Erythroblast (primary cell): ENCODE measurements at regions not wholly inside any gene's neighbourhood (a gene's known extent, or its start where the extent isn't known, plus 50 kb on each side); places are given as distances from the start of the nearest gene placed in this dataset.

Experiments used
- DNase-seq, 2 experiments: peaks; one replicate each; lab custom pipeline; 2025; lab: John Stamatoyannopoulos, UW
- GATA1 ChIP-seq: IDR thresholded peaks from 2 replicates; pipeline ENCODE4 v1.6.1; 2011; ENCODE audit warnings: low read depth, mild to moderate bottlenecking, control low read depth, low read length, moderate library complexity
- POLR2A ChIP-seq: IDR thresholded peaks from 2 replicates; pipeline ENCODE4 v1.6.1; 2011; ENCODE audit warnings: mild to moderate bottlenecking, low read length

DNA sequence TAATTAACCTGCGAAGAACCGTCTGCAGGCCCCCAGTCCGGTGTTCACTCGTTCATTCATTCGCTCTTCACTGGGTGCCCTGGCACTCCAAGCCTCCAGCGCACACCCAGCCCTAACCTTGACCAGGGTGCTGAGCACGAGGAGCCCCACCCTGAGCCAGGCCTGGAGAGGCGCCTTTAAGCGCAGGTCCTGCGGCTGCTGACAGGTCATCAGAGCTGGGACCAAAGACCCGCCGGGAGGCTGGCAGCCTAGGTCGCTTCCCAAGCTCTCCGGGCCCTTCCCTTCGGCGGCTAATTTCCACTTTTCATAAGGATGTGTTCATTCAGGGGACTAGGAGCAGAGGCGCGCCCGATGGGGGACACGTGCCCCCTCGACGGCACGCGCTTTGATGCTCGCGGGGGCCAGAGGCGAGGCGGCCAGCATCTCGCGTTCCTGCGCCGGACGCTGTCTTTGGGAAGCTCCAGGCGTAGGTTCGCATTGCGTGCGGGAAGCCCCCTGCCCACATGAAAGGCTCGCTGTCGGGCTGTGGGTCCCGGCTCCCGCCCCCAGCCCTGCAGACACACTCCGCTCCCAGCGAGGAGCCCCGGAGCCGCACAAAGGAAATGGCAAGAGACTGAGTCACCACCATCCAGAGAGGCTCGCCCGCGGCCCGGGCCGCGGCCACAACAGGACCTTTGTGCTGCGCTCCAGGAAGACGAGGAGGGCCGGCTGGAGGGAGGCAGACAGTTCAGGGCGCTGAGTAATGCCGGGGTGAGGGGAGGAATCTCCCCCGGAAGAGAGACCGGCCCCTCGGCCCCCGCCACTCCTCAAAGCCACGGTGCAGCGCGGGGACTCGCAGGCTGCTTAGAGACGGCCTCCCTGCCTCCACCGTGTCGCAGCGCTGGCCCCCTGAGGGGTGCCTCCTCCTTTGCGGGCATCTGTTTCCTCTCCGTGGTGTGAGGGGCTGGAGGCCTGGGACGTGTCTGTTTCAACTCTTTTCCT lies 266.4 kb upstream of the HES1 start:
- DNase-seq = no peak
- no peak for TF ChIP-seq GATA1
- TF ChIP-seq POLR2A = no peak

DNA sequence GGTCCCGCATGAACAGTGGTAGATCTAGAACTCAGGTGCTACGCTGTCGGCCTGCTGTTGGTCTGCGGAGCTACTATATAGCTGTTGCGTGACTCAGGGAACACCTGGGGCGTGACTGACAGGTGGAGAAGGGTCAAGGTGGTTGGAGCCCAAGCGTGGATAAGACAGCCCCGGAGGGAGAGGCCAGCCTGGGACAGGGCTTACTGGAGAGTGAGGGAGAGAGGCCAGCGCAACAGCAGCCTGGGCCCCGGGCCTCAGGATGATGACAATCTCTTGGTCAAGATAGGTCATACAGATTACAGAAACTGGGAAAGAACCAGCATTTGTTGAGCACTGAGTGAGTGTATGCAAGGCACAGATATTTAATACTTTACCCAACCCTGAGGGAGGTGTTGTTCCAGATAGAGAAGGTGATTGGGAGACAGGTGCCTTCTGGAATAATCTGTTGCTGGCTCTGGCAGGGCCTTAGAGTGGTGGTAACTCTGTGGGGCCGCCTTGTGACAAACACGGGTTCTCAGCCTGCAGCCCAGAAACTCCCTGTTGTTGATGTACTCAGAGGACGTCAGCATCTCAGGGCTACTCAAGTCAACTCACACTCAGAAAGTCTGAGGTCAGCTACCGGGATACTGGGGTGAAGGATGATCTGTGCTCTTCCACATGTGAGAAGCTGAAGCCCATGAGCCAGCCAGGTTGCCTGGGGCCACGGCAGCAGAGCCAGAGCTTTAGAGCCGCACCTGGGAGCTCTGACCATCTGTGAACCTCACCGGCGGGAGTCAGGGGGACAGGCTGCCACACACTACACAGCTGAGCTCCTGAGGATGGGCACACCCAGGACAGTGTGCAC lies 265.4 kb upstream of the HES1 start:
- TF ChIP-seq POLR2A (no peak), GATA1 (no peak)
- DNase-seq = no peak

GRCh38 chr3:193871220-193871485 lies 264.8 kb upstream of the HES1 start:
- DNase-seq = no peak
- TF ChIP-seq POLR2A (no peak), GATA1 (no peak)

DNA sequence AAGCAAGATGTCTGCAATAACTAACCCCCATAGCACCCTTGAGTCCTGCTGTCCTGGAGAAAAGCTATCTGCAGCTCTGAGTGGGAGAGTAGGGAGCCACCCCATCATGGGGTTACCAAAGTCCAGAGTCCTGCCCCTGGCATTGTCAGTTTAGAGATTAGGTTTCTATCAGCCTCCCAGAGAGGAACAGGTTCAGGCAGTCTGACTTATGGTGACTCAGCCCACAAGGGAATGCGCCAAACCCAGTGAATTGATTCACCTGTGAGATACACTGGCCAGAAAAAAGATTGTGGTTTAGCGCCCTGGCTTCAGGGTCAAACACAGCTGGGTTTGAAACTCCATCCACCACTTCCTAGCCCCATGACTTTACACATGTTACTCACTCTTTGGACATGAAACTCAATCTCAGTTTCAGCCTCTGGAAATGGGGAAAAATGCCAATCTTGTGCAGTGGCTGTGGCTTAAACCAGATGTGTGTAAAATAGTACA lies 263.6 kb upstream of the HES1 start:
- no peak for TF ChIP-seq POLR2A
- TF ChIP-seq GATA1 = no peak
- DNase-seq = peak; percentile 34 to 64

DNA sequence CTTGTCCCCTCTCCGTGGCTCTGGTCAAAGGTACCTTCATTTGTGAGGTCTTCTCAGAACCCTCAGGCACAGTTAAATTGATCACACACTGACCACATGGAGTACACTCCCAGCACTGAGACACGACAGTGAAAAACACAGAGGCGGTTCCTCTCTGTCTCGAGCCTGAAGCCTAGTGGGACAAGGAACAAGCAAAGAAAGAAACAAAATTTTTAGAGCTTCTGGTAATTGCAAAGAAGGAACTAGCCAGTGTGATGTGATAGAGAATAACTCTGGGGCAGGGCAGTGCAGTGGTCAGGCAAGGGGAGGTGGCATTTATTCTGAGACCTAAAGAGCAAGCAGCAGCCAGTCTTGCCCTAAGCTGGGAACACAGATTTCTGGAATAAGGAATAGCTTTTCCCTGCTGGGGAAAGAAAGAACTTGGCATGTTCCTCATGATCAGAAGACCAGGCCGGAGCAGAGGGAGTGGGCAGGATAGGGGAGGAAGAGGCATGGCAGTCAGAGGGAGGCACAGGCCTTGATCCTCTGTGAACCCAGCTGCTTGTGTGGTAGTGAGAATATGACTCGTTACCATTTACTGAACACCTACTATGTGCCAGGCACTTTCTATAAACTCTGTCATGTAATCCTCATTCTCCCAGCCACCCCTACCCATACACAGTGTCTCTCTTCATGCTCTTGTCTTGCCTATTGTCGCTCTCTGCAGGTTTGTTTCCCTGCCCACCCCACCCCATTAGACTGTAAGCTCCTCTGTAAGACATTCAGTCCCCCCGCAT lies 262.3 kb upstream of the HES1 start:
- no peak for DNase-seq
- no peak for TF ChIP-seq POLR2A
- TF ChIP-seq GATA1 = no peak

DNA sequence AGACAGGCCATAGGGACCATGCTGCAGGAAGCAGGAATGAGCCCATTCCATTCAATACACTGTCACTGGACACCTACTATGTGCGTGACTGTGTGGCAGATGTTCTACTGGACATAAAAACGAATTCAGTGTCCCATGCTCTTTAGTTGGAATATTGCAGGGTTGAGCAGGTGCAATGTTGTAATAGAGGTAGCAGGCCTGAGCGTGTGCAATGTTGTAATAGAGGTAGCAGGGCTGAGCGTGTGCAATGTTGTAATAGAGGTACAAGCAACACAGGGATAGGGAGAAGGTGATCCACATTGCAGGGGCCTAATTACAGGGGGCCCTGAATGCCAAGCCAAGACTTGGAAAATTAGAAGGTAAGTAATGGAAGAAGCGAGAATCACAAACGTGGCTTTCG lies 261.4 kb upstream of the HES1 start:
- no peak for DNase-seq
- TF ChIP-seq GATA1 = no peak
- TF ChIP-seq POLR2A = no peak

GRCh38 chr3:193874997-193875593 lies 260.9 kb upstream of the HES1 start:
- DNase-seq = no peak
- TF ChIP-seq POLR2A = no peak

DNA sequence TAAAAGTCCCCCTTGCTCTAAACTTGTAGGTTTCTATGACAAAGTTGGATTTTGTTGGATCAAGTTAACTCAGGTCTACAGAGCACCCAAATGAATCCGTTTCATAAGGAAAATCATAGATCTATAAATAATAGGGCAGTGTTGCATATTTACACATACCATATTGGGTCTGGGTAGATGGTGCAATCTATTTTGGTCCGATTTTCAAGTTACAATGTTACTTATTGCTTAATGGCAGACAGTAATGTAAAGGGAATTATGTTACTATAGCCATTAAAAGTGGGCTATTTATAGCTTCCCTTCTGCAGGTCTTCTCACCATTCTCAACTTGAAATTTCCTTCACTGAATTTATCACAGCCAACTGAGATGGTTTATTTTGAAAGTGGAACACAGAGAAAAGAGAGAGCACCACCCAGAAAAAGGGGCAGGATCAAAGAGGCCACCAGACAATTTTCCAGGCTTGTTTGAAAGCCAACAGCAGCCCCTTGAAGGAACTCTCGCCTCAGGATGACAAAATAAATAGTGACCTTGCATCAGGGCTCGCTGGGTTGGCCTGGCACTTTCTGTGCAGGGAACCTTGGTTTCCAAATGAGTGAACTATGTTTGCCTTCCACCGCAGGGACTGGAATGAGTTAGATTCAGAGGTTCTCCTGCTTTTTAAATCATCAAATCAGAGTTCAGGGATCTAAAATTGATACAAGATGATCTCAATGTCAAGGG lies 260.2 kb upstream of the HES1 start:
- DNase-seq = no peak
- TF ChIP-seq GATA1 (no peak), POLR2A (no peak)

- DNase-seq = peak in 1 of 2 experiments; percentile 39
- TF ChIP-seq GATA1 (no peak), POLR2A (no peak)
Measured at GRCh38 chr3:193879099-193879863, 256.7 kb upstream of the HES1 start.

GRCh38 chr3:193879864-193880242 lies 256.1 kb upstream of the HES1 start:
- TF ChIP-seq GATA1 (no peak), POLR2A (no peak)
- DNase-seq = peak; percentile 40 to 85

- TF ChIP-seq POLR2A (no peak), GATA1 (no peak)
- DNase-seq = no peak
Measured at GRCh38 chr3:193882091-193882490, 253.9 kb upstream of the HES1 start.

- DNase-seq = no peak
- no peak for TF ChIP-seq POLR2A
- no peak for TF ChIP-seq GATA1
Measured at GRCh38 chr3:193883551-193883950, 252.4 kb upstream of the HES1 start.
